ENCODE measurements at regions not wholly inside any gene's neighbourhood (a gene's known extent, or its start where the extent isn't known, plus 50 kb on each side); places are given as distances from the start of the nearest gene placed in this dataset.

GRCh38 chr17:27975146-27976011, 67.1 kb upstream of the NLK start:
- no peaks in the 10 kb centered on the region for H3K36me3 Mint-ChIP-seq (ENCODE audit: low read depth)
- peaks cover 5% of the 10 kb centered on the region for H3K27me3 Mint-ChIP-seq (ENCODE audit: insufficient read depth)
- no peaks in the 10 kb centered on the region for H3K9me3 ChIP-seq (ENCODE audit: control insufficient read depth, low read length)
- 93 to 96% methylated on average over 6 of the region's 6 CpGs for WGBS, 2 experiments (ENCODE audit: insufficient coverage in 1 of 2, insufficient read length in 1 of 2)
- no peak for TF ChIP-seq CTCF (conservative IDR thresholded peaks at IDR 0.05)
- no peaks in the 10 kb centered on the region for H3K36me3 ChIP-seq (ENCODE audit: control insufficient read depth, insufficient read depth, low read length)
- H3K4me1 ChIP-seq (ENCODE audit: control insufficient read depth, insufficient read depth, low read length): no peaks in the 10 kb centered on the region
- H3K4me3 ChIP-seq (ENCODE audit: low read length): no peak overlapping the region
- no peak overlapping the region for H3K4me3 Mint-ChIP-seq
- H3K27me3 ChIP-seq (ENCODE audit: control insufficient read depth, insufficient read depth, low read length, poor library complexity, severe bottlenecking): no peaks in the 10 kb centered on the region
- H3K9me3 Mint-ChIP-seq: no peaks in the 10 kb centered on the region
- peak; percentile 50 for DNase-seq
- H3K27ac ChIP-seq (ENCODE audit: low read depth, low read length): no peak overlapping the region
- H3K4me1 Mint-ChIP-seq: peaks cover 21% of the 10 kb centered on the region
- no peak overlapping the region for H3K27ac Mint-ChIP-seq
- no peak overlapping the region for H3K9ac ChIP-seq (ENCODE audit: extremely low read depth, low read length, poor library complexity, severe bottlenecking)

GRCh38 chr17:27976331-27976730, 66.1 kb upstream of the NLK start:
- no peak for DNase-seq
- H3K36me3 Mint-ChIP-seq (ENCODE audit: low read depth): no peaks in the 10 kb centered on the region
- H3K4me3 Mint-ChIP-seq: no peak overlapping the region
- H3K27me3 Mint-ChIP-seq (ENCODE audit: insufficient read depth): peaks cover 4% of the 10 kb centered on the region
- Histone ChIP-seq H3K9me3 (ENCODE audit: control insufficient read depth, low read length) (no peaks in the 10 kb centered on the region), H3K36me3 (ENCODE audit: control insufficient read depth, insufficient read depth, low read length) (no peaks in the 10 kb centered on the region), H3K27ac (ENCODE audit: low read depth, low read length) (no peak overlapping the region), H3K4me3 (ENCODE audit: low read length) (no peak overlapping the region), H3K27me3 (ENCODE audit: control insufficient read depth, insufficient read depth, low read length, poor library complexity, severe bottlenecking) (no peaks in the 10 kb centered on the region), H3K4me1 (ENCODE audit: control insufficient read depth, insufficient read depth, low read length) (no peaks in the 10 kb centered on the region), H3K9ac (ENCODE audit: extremely low read depth, low read length, poor library complexity, severe bottlenecking) (no peak overlapping the region)
- 68 to 84% methylated on average over 3 of the region's 3 CpGs for WGBS, 2 experiments (ENCODE audit: insufficient coverage in 1 of 2, insufficient read length in 1 of 2)
- peaks cover 22% of the 10 kb centered on the region for H3K4me1 Mint-ChIP-seq
- no peak overlapping the region for H3K27ac Mint-ChIP-seq
- TF ChIP-seq CTCF (conservative IDR thresholded peaks at IDR 0.05): no peak
- no peaks in the 10 kb centered on the region for H3K9me3 Mint-ChIP-seq

GRCh38 chr17:27977751-27978688, 64.5 kb upstream of the NLK start:
- Histone ChIP-seq H3K9ac (ENCODE audit: extremely low read depth, low read length, poor library complexity, severe bottlenecking) (no peak overlapping the region), H3K27ac (ENCODE audit: low read depth, low read length) (no peak overlapping the region), H3K27me3 (ENCODE audit: control insufficient read depth, insufficient read depth, low read length, poor library complexity, severe bottlenecking) (no peaks in the 10 kb centered on the region), H3K4me3 (ENCODE audit: low read length) (no peak overlapping the region), H3K9me3 (ENCODE audit: control insufficient read depth, low read length) (no peaks in the 10 kb centered on the region), H3K4me1 (ENCODE audit: control insufficient read depth, insufficient read depth, low read length) (no peaks in the 10 kb centered on the region), H3K36me3 (ENCODE audit: control insufficient read depth, insufficient read depth, low read length) (no peaks in the 10 kb centered on the region)
- Mint-ChIP-seq H3K36me3 (ENCODE audit: low read depth) (no peaks in the 10 kb centered on the region), H3K9me3 (no peaks in the 10 kb centered on the region), H3K27me3 (ENCODE audit: insufficient read depth) (peaks cover 4% of the 10 kb centered on the region), H3K27ac (no peak overlapping the region), H3K4me3 (no peak overlapping the region), H3K4me1 (peaks cover 31% of the 10 kb centered on the region)
- 88% methylated on average over 2 to 5 of the region's 5 CpGs for WGBS, 2 experiments (ENCODE audit: insufficient coverage in 1 of 2, insufficient read length in 1 of 2)
- no peak for DNase-seq
- TF ChIP-seq CTCF (conservative IDR thresholded peaks at IDR 0.05): no peak
